ENCODE measurements at regions not wholly inside any gene's neighbourhood (a gene's known extent, or its start where the extent isn't known, plus 50 kb on each side); places are given as distances from the start of the nearest gene placed in this dataset.

GRCh38 chr4:62193761-62194160 is 993.6 kb downstream of the ADGRL3 start:
- TF ChIP-seq CTCF (IDR thresholded peaks at IDR 0.05) (no peak), POLR2A (IDR thresholded peaks at IDR 0.05) (no peak)
- no peaks in the 10 kb centered on the region for H3K9me3 ChIP-seq
- H3K27me3 ChIP-seq: no peaks in the 10 kb centered on the region
- no peaks in the 10 kb centered on the region for H3K4me1 ChIP-seq
- intact Hi-C loops (cut with DNase I): no loop called here
- no peak overlapping the region for H3K27ac ChIP-seq
- no peaks in the 10 kb centered on the region for H3K36me3 ChIP-seq
- no peak overlapping the region for H3K4me3 ChIP-seq
- DNase-seq: no peak
- 39% methylated on average over 3 of the region's 3 CpGs for WGBS, 2 donors

DNA sequence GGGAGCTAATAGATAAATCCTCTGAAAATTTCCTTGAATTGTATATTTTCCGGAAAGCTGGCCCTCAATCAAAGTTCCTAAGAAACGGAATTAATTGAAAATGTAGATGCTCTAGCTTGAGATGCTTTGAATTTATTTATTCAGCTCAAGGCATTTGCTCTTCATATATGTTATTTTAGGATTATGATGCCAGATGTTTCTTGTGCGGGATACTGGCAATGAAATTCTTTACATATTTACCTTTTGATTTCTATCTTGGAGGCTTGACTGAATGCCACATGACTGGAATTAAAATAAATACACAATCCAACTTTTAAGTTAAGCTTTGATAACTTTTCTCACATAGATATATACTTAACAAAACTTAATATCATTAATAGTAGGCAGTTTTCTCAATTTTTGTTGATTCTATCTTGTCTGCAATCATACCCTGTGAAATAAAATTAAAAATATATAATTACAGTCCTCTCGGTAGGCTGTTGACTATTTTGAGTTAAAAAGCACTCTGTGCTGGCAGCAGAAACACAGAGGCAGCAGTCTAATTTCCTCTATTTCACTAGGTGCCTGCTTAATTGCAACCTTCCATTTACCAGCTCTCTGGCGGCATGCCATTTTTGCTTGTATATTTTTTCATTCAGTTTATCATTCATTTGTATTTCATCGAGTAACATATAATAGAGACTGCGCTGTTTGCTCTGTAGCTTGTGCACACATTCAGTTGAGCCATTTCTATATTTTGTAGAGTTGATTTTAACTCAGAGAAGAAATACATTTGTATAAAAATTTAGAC is 991.5 kb downstream of the ADGRL3 start:
- intact Hi-C loops (cut with DNase I): no loop called here
- no peaks in the 10 kb centered on the region for H3K27me3 ChIP-seq
- no peak for TF ChIP-seq CTCF (IDR thresholded peaks at IDR 0.05)
- no peak for TF ChIP-seq POLR2A (IDR thresholded peaks at IDR 0.05)
- DNase-seq: no peak
- H3K4me1 ChIP-seq: no peaks in the 10 kb centered on the region
- WGBS, 2 donors: 53 to 57% methylated on average over 7 of the region's 7 CpGs
- no peak overlapping the region for H3K27ac ChIP-seq
- no peaks in the 10 kb centered on the region for H3K36me3 ChIP-seq
- H3K9me3 ChIP-seq: no peaks in the 10 kb centered on the region
- H3K4me3 ChIP-seq: no peak overlapping the region

GRCh38 chr4:62170235-62170634 is 970.1 kb downstream of the ADGRL3 start:
- no peak for TF ChIP-seq CTCF (IDR thresholded peaks at IDR 0.05)
- no peak for TF ChIP-seq POLR2A (IDR thresholded peaks at IDR 0.05)
- H3K27me3 ChIP-seq: no peaks in the 10 kb centered on the region
- intact Hi-C loops (cut with DNase I): no loop called here
- H3K4me3 ChIP-seq: no peak overlapping the region
- DNase-seq: no peak
- no peak overlapping the region for H3K27ac ChIP-seq
- no peaks in the 10 kb centered on the region for H3K4me1 ChIP-seq
- H3K36me3 ChIP-seq: no peaks in the 10 kb centered on the region
- no peaks in the 10 kb centered on the region for H3K9me3 ChIP-seq
- 44 to 61% methylated on average over 1 of the region's 1 CpG for WGBS, 2 donors

GRCh38 chr4:62168681-62169080 is 968.6 kb downstream of the ADGRL3 start:
- TF ChIP-seq POLR2A (IDR thresholded peaks at IDR 0.05) (no peak), CTCF (IDR thresholded peaks at IDR 0.05) (no peak)
- Histone ChIP-seq H3K4me1 (no peaks in the 10 kb centered on the region), H3K27ac (no peak overlapping the region), H3K27me3 (no peaks in the 10 kb centered on the region), H3K36me3 (no peaks in the 10 kb centered on the region), H3K4me3 (no peak overlapping the region), H3K9me3 (no peaks in the 10 kb centered on the region)
- DNase-seq: no peak
- intact Hi-C loops (cut with DNase I): no loop called here
- 45 to 83% methylated on average over 1 of the region's 1 CpG for WGBS, 2 donors

DNA sequence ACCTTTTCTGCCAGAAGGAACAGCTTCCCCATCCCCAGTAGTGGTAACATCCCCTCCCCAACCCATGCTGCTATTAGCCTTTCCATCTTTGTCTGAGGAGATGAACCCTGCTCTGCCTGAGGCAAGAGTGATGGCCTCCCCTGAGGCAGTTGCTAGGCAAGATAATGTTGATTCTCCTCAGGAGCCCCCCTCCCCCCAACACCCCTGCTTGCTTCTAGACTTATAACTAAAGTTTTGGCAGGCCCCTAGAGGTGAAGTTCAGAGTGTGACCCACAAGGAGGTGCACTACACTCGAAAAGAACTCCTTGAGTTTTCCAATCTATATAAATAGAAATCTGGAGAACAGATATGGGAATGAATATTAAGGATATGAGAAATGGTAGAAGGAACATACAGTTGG is 962.5 kb downstream of the ADGRL3 start:
- Histone ChIP-seq H3K27me3 (no peaks in the 10 kb centered on the region), H3K27ac (no peak overlapping the region), H3K9me3 (no peaks in the 10 kb centered on the region), H3K4me3 (no peak overlapping the region), H3K4me1 (no peaks in the 10 kb centered on the region), H3K36me3 (no peaks in the 10 kb centered on the region)
- 40 to 64% methylated on average over 1 of the region's 1 CpG for WGBS, 2 donors
- intact Hi-C loops (cut with DNase I): no loop called here
- TF ChIP-seq CTCF (IDR thresholded peaks at IDR 0.05) (no peak), POLR2A (IDR thresholded peaks at IDR 0.05) (no peak)
- no peak for DNase-seq

All from esophagus squamous epithelium (tissue), 5 donors.